ENCODE measurements at regions not wholly inside any gene's neighbourhood (a gene's known extent, or its start where the extent isn't known, plus 50 kb on each side); places are given as distances from the start of the nearest gene placed in this dataset.

DNA sequence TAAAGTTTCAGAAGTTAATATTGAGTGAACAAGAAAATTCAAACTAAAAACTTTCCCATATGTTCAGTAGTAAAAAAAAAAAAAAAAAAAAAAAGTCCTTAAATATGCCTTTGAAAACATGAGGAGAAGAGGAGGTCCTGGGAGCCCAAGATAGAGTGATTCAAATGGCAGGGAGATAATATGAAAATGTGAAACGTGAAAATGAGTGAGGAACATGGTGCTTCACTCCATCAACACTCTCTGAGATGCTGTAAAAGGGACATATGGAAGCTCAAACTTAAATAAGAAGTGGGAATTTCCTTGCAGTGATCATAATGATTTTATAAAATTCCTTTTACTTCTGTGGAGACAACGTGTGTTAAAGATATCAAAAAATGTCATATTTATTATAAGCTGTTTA is 423.9 kb downstream of the PABPC4L start:
- intact Hi-C loops (cut with micrococcal nuclease) (no loop called here), dilution Hi-C loops (cut with MboI; ENCODE audit: extremely low pct_ligation_motif_present, low sequenced_read_pairs) (no loop called here)
- POLR2A ChIA-PET = no interaction called here
- no peak for FAIRE-seq
- H2AFZ ChIP-seq (ENCODE audit: low read depth, low read length) = no peak overlapping the region
- no peaks in the 10 kb centered on the region for H4K20me1 ChIP-seq (replicated peaks; ENCODE audit: control insufficient read depth, extremely low read depth, insufficient read depth, low read length)
- CTCF ChIA-PET = interaction anchor here (0.7 to 0.9 kb wide), 2 partner anchors 8 to 570 kb away, joined by 3 to 4 read pairs; no protein-coding TSS in a partner anchor
- no peaks in the 10 kb centered on the region for H3K9me1 ChIP-seq (replicated peaks; ENCODE audit: control insufficient read depth, extremely low read depth, insufficient read depth, low read length)
- no peak overlapping the region for H3K4me3 ChIP-seq (replicated peaks in 1 of 3; ENCODE audit: insufficient read depth in 1 of 3, low read depth in 1 of 3, low read length in 3 of 3)
- H3K9me3 ChIP-seq (replicated peaks; ENCODE audit: control insufficient read depth, insufficient read depth, low read length) = no peaks in the 10 kb centered on the region
- H3K27me3 ChIP-seq (ENCODE audit: control insufficient read depth in 2 of 2, insufficient read depth in 2 of 2, low read length in 2 of 2) = no peaks in the 10 kb centered on the region
- no peak for TF ChIP-seq JUN (IDR thresholded peaks at IDR 0.05; ENCODE audit: borderline replicate concordance, insufficient read depth, insufficient read length, low read depth)
- TF ChIP-seq FOS (IDR thresholded peaks at IDR 0.05; ENCODE audit: borderline replicate concordance, insufficient read depth, low read length) = no peak
- TF ChIP-seq POLR2AphosphoS5 (IDR thresholded peaks at IDR 0.05; ENCODE audit: insufficient read depth, low read depth, low read length) = no peak
- no peak for TF ChIP-seq POLR2A (IDR thresholded peaks at IDR 0.05; ENCODE audit: low read depth, low read length)
- no peak for TF ChIP-seq EZH2 (IDR thresholded peaks at IDR 0.05; ENCODE audit: borderline replicate concordance, low read depth, low read length, severe bottlenecking)
- TF ChIP-seq MAX (IDR thresholded peaks at IDR 0.05; ENCODE audit: insufficient read depth, insufficient read length) = no peak
- no peak for TF ChIP-seq MYC (IDR thresholded peaks at IDR 0.05; ENCODE audit: low read depth, low read length)
- DNase-seq (ENCODE audit: low read depth, low spot score) = no peak
- H3K79me2 ChIP-seq (ENCODE audit: control insufficient read depth, insufficient read depth, low read length) = no peaks in the 10 kb centered on the region
- no TSS peak for BruUV-seq (replicated peaks)
- H3K4me2 ChIP-seq (ENCODE audit: insufficient read depth, low read length) = no peak overlapping the region
- H3K4me1 ChIP-seq (ENCODE audit: control insufficient read depth, extremely low read depth, insufficient read depth, low read length) = no peaks in the 10 kb centered on the region
- no peak overlapping the region for H3K27ac ChIP-seq (ENCODE audit: insufficient read depth, low read depth, low read length)
- H3K9ac ChIP-seq (replicated peaks; ENCODE audit: extremely low read depth, insufficient read depth, low read length) = no peak overlapping the region
- H3K36me3 ChIP-seq (ENCODE audit: control insufficient read depth in 2 of 2, extremely low read depth in 1 of 2, insufficient read depth in 2 of 2, low read length in 2 of 2) = no peaks in the 10 kb centered on the region

- DNase-seq (ENCODE audit: low read depth, low spot score) (no peak), FAIRE-seq (no peak)
- BruUV-seq (replicated peaks) = no TSS peak
- Histone ChIP-seq H3K79me2 (ENCODE audit: control insufficient read depth, insufficient read depth, low read length) (no peaks in the 10 kb centered on the region), H3K9me1 (replicated peaks; ENCODE audit: control insufficient read depth, extremely low read depth, insufficient read depth, low read length) (no peaks in the 10 kb centered on the region), H3K4me2 (ENCODE audit: insufficient read depth, low read length) (no peak overlapping the region), H3K4me3 (replicated peaks in 1 of 3; ENCODE audit: insufficient read depth in 1 of 3, low read depth in 1 of 3, low read length in 3 of 3) (no peak overlapping the region), H3K27ac (ENCODE audit: insufficient read depth, low read depth, low read length) (no peak overlapping the region), H3K9ac (replicated peaks; ENCODE audit: extremely low read depth, insufficient read depth, low read length) (no peak overlapping the region), H3K27me3 (ENCODE audit: control insufficient read depth in 2 of 2, insufficient read depth in 2 of 2, low read length in 2 of 2) (no peaks in the 10 kb centered on the region), H3K4me1 (ENCODE audit: control insufficient read depth, extremely low read depth, insufficient read depth, low read length) (no peaks in the 10 kb centered on the region), H3K9me3 (replicated peaks; ENCODE audit: control insufficient read depth, insufficient read depth, low read length) (no peaks in the 10 kb centered on the region), H2AFZ (ENCODE audit: low read depth, low read length) (no peak overlapping the region), H4K20me1 (replicated peaks; ENCODE audit: control insufficient read depth, extremely low read depth, insufficient read depth, low read length) (no peaks in the 10 kb centered on the region), H3K36me3 (ENCODE audit: control insufficient read depth in 2 of 2, extremely low read depth in 1 of 2, insufficient read depth in 2 of 2, low read length in 2 of 2) (no peaks in the 10 kb centered on the region)
- intact Hi-C loops (cut with micrococcal nuclease) = no loop called here
- TF ChIP-seq POLR2A (IDR thresholded peaks at IDR 0.05; ENCODE audit: low read depth, low read length) (no peak), JUN (IDR thresholded peaks at IDR 0.05; ENCODE audit: borderline replicate concordance, insufficient read depth, insufficient read length, low read depth) (no peak)
- TF ChIP-seq, protein P1, sequence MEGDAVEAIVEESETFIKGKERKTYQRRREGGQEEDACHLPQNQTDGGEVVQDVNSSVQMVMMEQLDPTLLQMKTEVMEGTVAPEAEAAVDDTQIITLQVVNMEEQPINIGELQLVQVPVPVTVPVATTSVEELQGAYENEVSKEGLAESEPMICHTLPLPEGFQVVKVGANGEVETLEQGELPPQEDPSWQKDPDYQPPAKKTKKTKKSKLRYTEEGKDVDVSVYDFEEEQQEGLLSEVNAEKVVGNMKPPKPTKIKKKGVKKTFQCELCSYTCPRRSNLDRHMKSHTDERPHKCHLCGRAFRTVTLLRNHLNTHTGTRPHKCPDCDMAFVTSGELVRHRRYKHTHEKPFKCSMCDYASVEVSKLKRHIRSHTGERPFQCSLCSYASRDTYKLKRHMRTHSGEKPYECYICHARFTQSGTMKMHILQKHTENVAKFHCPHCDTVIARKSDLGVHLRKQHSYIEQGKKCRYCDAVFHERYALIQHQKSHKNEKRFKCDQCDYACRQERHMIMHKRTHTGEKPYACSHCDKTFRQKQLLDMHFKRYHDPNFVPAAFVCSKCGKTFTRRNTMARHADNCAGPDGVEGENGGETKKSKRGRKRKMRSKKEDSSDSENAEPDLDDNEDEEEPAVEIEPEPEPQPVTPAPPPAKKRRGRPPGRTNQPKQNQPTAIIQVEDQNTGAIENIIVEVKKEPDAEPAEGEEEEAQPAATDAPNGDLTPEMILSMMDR (IDR thresholded peaks at IDR 0.05; ENCODE audit: extremely low read depth in 1 of 2, insufficient read depth in 1 of 2, low read depth in 1 of 2, low read length in 2 of 2) = no peak
- dilution Hi-C loops (cut with MboI; ENCODE audit: extremely low pct_ligation_motif_present, low sequenced_read_pairs) = no loop called here
- ChIA-PET POLR2A (no interaction called here), CTCF (interaction anchor here (0.7 to 0.9 kb wide), 2 partner anchors 9 to 570 kb away, joined by 3 to 4 read pairs; no protein-coding TSS in a partner anchor)
Measured at GRCh38 chr4:133776961-133777360, 424.6 kb downstream of the PABPC4L start.
